GM19324 (cell line): ENCODE measurements at regions not wholly inside any gene's neighbourhood (a gene's known extent, or its start where the extent isn't known, plus 50 kb on each side); places are given as distances from the start of the nearest gene placed in this dataset.
"Not testable (repeated sequence)": the region's sequence is repeated elsewhere in the genome, so short reads cannot be mapped to it uniquely, and the experiment has no call there.

ENCODE experiments used
- ATAC-seq: cut with Tn5 transposase; IDR thresholded peaks from one replicate; pipeline ENCODE4 v1.9.1; 2021; ENCODE audit warnings: mild to moderate bottlenecking, moderate library complexity; ENCODE audit not compliant: unreplicated experiment, low FRiP score

GRCh38 chr14:55766071-55766470, 186.1 kb downstream of the KTN1 start:
- no peak for ATAC-seq

GRCh38 chr14:55767286-55767685, 187.3 kb downstream of the KTN1 start:
- no peak for ATAC-seq

- no peak for ATAC-seq
Measured at GRCh38 chr14:55769877-55770276, 189.9 kb downstream of the KTN1 start.

GRCh38 chr14:55771242-55771981, 191.4 kb downstream of the KTN1 start:
- ATAC-seq, result no peak

GRCh38 chr14:55772486-55772885, 192.5 kb downstream of the KTN1 start:
- no peak for ATAC-seq

GRCh38 chr14:55773312-55773711, 193.3 kb downstream of the KTN1 start:
- no peak for ATAC-seq

GRCh38 chr14:55773984-55774545, 194.1 kb downstream of the KTN1 start:
- ATAC-seq, result no peak

GRCh38 chr14:55777877-55778276, 197.9 kb downstream of the KTN1 start:
- no peak for ATAC-seq

- ATAC-seq, result no peak
Measured at GRCh38 chr14:55780156-55780946, 200.3 kb downstream of the KTN1 start.

GRCh38 chr14:55781046-55781445, 201.0 kb downstream of the KTN1 start:
- no peak for ATAC-seq

GRCh38 chr14:55782166-55782565, 202.2 kb downstream of the KTN1 start:
- ATAC-seq, result no peak

- no peak for ATAC-seq
Measured at GRCh38 chr14:55789406-55789805, 209.4 kb downstream of the KTN1 start.

GRCh38 chr14:55794655-55795595, 214.9 kb downstream of the KTN1 start:
- ATAC-seq, result no peak

GRCh38 chr14:55796513-55796912, 216.5 kb downstream of the KTN1 start:
- ATAC-seq, result not testable (repeated sequence)

- no peak for ATAC-seq
Measured at GRCh38 chr14:55798406-55798805, 218.4 kb downstream of the KTN1 start.

- no peak for ATAC-seq
Measured at GRCh38 chr14:55799508-55800095, 219.6 kb downstream of the KTN1 start.

- ATAC-seq, result no peak
Measured at GRCh38 chr14:55800156-55800785, 220.3 kb downstream of the KTN1 start.

- no peak for ATAC-seq
Measured at GRCh38 chr14:55801121-55801520, 221.1 kb downstream of the KTN1 start.

GRCh38 chr14:55802986-55803872, 223.2 kb downstream of the KTN1 start:
- ATAC-seq, result no peak
